GM19324 (cell line): ENCODE measurements at regions not wholly inside any gene's neighbourhood (a gene's known extent, or its start where the extent isn't known, plus 50 kb on each side); places are given as distances from the start of the nearest gene placed in this dataset.

Experiments used
- ATAC-seq: cut with Tn5 transposase; IDR thresholded peaks from one replicate; pipeline ENCODE4 v1.9.1; 2021; ENCODE audit warnings: mild to moderate bottlenecking, moderate library complexity; ENCODE audit not compliant: unreplicated experiment, low FRiP score

DNA sequence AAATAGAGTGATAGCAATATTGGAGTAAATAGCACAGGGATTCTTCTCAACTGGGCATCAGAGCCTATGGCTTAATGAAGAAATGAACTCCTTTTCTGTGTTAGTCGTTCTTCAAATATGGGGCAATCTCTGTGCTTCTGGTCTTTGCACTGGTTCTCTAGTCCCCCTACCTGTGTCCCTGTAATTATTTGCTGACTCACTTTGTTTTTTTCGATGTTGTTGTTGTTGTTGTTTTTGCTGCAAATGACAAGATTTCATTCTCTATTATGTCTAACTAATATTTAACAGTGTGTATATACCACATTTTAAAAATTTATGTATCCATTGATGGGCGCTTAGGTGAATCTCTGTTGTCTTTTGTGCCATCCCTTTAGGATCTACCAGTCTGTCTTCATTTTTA, 2137.8 kb upstream of the TENM3 start:
- ATAC-seq, result no peak

- ATAC-seq, result no peak
These were observed 2137.1 kb upstream of the TENM3 start for GRCh38 chr4:180106122-180106521.

DNA sequence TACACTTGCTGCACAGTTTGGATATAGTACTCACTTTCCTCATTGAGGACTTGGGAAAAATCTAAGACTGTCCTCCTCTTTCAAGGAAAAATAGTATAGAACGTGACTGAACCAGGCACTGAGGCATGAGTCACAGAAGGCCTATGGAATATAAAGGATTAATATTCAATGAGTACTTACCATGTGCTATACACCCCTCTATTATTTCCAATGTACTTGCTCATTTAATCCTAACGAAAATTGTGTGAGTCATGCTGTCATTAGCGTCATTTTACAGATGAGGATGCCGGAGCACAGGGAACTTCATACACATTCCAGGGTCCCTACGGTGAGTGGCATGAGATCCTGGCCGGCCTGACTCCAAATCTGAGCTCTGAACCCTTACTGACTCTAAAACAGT, 2136.2 kb upstream of the TENM3 start:
- ATAC-seq, result no peak

DNA sequence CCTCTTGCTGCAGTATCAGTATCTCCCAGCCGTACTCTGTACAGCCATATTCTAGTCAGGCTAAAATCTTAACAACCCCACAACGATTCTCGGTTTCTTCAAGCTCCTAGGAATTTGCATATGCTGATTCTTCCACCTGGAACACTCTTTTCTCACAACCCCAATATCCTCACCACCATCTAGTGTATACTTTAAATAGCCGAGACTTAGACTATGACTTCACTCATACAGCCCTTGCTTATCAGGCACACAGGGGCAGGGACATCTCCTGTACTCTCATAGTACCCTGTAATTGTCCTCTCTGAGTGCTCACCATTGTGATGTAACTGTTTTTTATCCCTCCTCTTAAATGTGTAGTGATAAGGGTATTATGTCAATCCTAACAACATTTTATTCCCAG, 2126.4 kb upstream of the TENM3 start:
- no peak for ATAC-seq

DNA sequence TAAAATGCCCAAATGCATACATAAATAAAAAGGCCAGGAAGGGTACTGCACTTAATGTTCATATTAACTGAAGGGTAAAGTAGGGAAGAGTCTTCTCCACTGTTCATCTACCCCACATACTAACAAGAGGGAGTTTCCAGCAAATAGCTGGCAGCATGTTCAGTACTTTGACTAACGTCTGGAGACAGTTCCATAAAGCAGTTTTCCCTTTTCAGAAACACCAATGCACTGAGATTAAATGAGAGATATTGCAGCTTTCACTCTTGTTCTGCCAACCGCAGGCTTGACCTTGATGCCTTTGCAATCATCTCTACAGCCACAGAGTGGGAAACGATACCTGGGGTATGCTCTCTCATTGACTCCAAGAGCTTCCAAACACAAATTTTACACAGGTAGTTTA, 2123.1 kb upstream of the TENM3 start:
- ATAC-seq, result no peak

- ATAC-seq, result no peak
These were observed 2108.9 kb upstream of the TENM3 start for GRCh38 chr4:180134091-180134866.

- no peak for ATAC-seq
These were observed 2101.5 kb upstream of the TENM3 start for GRCh38 chr4:180141734-180142133.

DNA sequence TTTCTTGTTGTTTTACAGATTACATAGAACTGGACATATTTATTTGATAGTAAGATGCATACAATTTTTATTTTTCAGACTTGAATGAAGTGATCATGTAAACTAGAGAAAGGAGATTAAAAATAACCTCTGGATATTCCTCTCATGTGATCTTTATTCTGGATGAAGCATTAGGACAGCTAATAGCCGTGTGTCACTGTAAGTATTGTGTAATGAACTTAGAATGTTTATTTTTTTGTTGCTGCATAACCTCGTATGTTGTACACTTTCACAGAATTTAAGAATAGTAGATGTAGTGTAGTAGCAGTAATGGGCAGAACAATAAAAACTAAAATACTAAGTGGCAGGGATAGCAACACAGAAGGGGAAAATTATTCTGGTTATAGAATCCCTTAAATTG, 2094.5 kb upstream of the TENM3 start:
- no peak for ATAC-seq

DNA sequence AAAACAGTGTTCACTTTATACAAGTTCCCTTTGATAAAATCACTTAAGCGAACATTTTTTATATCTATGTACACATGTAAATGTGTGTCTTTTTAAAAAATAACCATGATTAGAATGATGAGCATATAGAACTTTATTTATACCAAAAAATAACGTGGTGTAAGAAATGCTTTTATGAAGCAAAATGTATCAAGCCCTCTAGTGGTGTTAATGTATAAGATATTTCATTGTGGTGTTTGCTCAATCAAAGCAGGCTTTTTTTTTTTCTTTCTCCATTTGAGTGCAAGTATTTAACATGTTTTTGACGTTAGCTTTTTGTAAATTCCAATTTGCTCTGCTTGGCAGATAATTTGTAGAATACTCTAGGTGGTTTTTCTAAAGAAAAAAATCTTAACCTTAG, 2092.4 kb upstream of the TENM3 start:
- ATAC-seq, result no peak

DNA sequence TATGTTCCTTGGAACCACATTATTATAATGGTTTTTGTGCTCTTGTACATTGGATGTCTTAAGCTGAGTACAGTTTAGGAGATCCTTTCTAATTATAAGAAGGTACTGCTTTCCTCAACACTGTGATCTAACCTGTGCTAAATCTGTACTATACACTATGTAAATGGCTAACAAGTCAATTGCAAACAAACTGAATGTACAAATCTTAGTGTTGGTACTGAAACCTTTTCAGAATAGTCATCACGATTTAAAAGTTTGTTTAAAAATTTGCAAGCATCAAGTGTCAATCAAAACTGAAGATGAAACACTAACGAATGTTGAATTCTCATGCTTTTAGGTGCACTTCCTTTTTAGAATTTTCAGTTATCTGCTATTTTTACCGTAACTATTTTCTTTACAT, 2090.4 kb upstream of the TENM3 start:
- no peak for ATAC-seq

DNA sequence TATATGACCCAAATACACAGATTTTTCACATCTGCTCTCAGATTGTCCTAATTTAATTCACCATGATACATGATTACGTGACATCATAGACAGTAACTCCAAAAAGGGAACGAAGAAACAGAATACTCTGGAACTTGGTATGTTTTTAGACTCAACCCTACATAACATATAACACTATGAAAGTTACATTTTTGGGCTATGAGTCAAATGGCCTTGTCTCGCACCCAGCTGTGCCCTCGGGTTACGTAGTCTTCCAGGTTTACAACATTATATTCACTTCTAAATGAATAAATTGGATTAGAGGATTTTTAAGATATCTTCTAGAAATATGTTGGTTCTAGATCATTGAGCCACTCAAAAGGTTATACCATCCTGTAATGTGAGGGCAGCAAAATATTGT, 2089.6 kb upstream of the TENM3 start:
- ATAC-seq, result no peak

DNA sequence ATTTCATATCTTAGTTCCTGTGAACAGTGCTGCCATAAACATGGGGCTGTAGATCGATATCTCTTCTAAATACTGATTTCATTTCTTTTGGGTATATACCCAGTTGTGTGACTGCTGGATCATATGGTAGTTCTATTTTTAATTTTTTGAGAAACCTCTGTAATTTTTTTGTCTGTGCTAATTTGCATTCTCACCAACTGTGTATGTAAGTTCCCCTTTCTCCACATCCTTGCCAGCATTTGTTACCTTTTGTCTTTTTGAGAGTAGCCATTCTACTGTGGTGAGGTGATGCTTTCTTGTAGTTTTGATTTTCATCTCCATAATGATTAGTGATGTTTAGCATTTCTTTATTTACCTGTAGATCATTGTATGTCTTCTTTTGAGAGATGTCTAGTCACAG, 2086.5 kb upstream of the TENM3 start:
- no peak for ATAC-seq

GRCh38 chr4:180160195-180160983, 2082.8 kb upstream of the TENM3 start:
- no peak for ATAC-seq

- no peak for ATAC-seq
These were observed 2078.4 kb upstream of the TENM3 start for GRCh38 chr4:180164799-180165198.

- no peak for ATAC-seq
These were observed 2073.8 kb upstream of the TENM3 start for GRCh38 chr4:180169394-180169793.

- ATAC-seq, result no peak
These were observed 2073.2 kb upstream of the TENM3 start for GRCh38 chr4:180169966-180170365.

GRCh38 chr4:180179146-180179545, 2064.1 kb upstream of the TENM3 start:
- no peak for ATAC-seq

DNA sequence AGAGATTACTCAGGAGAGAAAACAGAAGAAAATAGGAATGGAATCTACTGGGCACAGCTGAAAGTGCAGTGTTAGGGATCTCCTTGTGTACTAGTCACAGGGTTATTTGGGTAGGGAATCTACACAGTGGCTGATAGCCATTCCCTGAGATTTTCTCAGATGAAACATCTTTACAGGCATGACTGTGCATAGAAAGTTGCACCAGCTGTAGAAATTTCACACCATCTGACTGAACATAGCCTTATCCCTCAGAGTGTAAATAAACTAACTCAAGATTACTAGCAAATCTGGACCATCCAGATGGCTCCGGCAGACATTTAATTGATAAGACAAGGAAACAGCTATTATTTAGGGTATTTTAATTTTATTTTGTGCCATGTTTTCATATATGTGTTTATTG, 2053.5 kb upstream of the TENM3 start:
- ATAC-seq, result no peak

DNA sequence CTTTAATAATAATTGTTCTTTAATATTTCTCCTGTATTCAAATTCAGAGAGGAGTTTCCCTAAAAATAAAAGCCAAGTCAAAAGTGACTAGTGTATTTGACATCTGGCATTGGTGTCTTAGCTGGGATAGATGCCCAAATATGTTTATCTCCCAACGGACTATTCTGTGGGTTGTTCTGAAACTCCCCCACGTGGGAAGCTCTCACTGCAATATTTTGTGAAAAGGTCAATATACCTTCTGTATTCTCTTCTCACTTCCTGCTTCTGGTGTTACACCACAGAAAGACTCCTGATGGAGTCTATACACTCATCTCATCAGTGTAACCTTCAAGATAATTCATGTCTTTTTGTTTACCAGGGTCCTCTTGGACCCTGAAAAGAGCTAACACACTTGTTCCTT, 2052.8 kb upstream of the TENM3 start:
- no peak for ATAC-seq

DNA sequence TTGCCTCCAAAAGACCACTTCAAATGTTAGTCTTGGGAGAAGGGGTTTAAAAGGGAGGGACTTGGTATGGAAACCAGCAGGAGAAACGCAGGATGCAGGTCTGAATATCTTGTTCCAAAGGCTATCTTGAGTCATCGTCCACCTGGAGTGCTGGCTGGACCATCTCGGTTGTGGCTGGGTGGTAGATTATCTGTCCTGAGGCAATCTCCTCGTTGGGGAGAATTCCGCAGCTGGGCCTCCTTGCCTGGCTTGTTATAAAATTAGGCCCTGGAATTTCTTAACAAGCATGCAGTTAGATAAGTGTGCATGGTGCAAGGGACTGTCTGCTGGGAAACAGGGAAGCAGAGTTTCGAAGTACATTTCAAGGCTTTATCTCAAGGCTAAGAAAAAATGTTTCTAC, 2045.7 kb upstream of the TENM3 start:
- no peak for ATAC-seq

GRCh38 chr4:180203349-180203748, 2039.9 kb upstream of the TENM3 start:
- no peak for ATAC-seq

DNA sequence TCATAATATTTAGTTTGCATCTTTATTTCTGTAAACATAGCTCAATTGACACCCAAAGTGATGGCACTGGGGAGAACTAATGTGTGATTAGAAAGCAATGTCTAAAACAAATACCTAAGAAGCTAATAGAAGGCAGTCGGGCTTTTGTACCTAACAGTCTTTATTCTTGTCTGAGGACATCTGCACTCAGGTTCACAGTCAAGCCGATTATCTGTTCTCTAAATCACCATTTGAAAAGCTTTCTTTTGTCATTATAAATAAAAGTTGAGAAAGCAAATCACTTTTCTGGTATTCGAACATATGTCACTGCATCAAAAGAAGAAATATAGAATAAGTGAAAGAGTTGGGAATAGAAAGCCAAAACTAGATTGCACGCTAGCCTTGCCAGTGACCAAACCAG, 2037.9 kb upstream of the TENM3 start:
- ATAC-seq, result no peak
